Lower lobe of right lung (tissue), 2 donors: ENCODE measurements at regions not wholly inside any gene's neighbourhood (a gene's known extent, or its start where the extent isn't known, plus 50 kb on each side); places are given as distances from the start of the nearest gene placed in this dataset.

Source experiments
- ATAC-seq, 2 donors: fragments of 200-7000 bp; cut with Tn5 transposase; one replicate each; pipeline ENCODE4 v1.9.1; 2020 to 2022; ENCODE audit warnings: mild to moderate bottlenecking in 2 of 2, moderate library complexity in 2 of 2
- DNase-seq: peaks from one replicate; pipeline ENCODE4 v3.0.0-alpha.2; 2020
- H3K27ac ChIP-seq: fragments of 200-600 bp; one replicate; pipeline ENCODE4 v1.8.0; 2022
- H3K27me3 ChIP-seq: fragments of 200-600 bp; one replicate; pipeline ENCODE4 v1.8.0; 2022; ENCODE audit warnings: low read depth
- H3K36me3 ChIP-seq: fragments of 200-600 bp; one replicate; pipeline ENCODE4 v1.8.0; 2022; ENCODE audit warnings: mild to moderate bottlenecking
- H3K4me1 ChIP-seq: fragments of 200-600 bp; one replicate; pipeline ENCODE4 v1.8.0; 2022
- H3K4me3 ChIP-seq: fragments of 200-600 bp; one replicate; pipeline ENCODE4 v1.8.0; 2022; ENCODE audit warnings: mild to moderate bottlenecking
- H3K9me3 ChIP-seq: fragments of 200-600 bp; one replicate; pipeline ENCODE4 v1.8.0; 2022
- intact Hi-C: fragments of 100-400 bp; cut with DNase I; formaldehyde crosslinking; loops from one replicate; pipeline ENCODE4 v1.11.0; 2022
- TF ChIP-seq, protein P1 (sequence below): fragments of 200-600 bp; IDR thresholded peaks from one replicate; pipeline ENCODE4 v1.8.0; 2022; ENCODE audit warnings: antibody characterized with exemption, mild to moderate bottlenecking
- donor health status: DM: no; HTN: yes; CAD: no; lungs with severe emphysema.

DNA sequence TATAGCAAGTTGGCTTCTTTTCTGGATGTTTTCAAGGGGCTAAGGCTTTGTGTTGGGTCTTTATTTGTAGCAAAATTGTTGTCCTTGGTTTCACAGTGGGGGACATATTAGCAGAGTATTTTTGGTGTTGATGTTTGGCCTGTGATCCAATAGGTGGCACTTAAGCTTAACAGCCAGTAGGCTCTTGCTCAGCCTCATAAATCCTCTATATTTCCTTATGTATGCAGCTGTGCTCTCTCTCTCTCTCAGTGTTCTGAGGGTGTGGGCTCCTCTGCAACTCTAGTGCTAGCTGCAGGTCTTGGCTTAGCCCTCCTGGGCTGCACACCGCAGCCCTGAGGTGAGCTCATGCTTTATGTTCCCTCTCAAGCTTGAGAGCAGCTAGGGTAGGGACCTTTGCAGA lies 195.0 kb upstream of the GHR start:
- H3K9me3 ChIP-seq, result no peaks in the 10 kb centered on the region
- no peaks in the 10 kb centered on the region for H3K4me1 ChIP-seq
- intact Hi-C loops, result no loop called here
- H3K27ac ChIP-seq, result no peak overlapping the region
- DNase-seq (no peak), ATAC-seq (no peak)
- H3K27me3 ChIP-seq, result no peaks in the 10 kb centered on the region
- H3K4me3 ChIP-seq, result no peak overlapping the region
- H3K36me3 ChIP-seq, result no peaks in the 10 kb centered on the region
- TF ChIP-seq, protein P1, sequence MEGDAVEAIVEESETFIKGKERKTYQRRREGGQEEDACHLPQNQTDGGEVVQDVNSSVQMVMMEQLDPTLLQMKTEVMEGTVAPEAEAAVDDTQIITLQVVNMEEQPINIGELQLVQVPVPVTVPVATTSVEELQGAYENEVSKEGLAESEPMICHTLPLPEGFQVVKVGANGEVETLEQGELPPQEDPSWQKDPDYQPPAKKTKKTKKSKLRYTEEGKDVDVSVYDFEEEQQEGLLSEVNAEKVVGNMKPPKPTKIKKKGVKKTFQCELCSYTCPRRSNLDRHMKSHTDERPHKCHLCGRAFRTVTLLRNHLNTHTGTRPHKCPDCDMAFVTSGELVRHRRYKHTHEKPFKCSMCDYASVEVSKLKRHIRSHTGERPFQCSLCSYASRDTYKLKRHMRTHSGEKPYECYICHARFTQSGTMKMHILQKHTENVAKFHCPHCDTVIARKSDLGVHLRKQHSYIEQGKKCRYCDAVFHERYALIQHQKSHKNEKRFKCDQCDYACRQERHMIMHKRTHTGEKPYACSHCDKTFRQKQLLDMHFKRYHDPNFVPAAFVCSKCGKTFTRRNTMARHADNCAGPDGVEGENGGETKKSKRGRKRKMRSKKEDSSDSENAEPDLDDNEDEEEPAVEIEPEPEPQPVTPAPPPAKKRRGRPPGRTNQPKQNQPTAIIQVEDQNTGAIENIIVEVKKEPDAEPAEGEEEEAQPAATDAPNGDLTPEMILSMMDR, result no peak

DNA sequence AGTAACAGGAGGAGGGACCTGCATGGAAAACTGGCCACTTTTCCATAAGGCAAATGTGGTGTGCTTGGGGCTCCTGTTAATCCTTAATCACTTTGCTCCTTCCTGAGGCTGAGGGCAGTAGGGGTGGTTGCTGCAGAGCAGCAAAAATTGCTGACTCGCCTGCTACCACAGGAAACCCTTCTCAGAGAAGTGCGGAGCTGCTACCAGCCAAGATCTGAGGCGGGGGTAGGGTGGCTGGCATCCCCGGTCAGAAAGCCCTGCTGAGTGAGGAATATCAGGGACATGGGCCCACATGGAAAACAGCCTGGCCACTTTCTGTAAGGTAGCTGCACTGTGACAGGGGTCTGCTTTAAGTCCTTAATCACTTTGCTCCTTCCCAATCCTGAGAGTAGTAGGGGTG lies 192.4 kb upstream of the GHR start:
- Histone ChIP-seq H3K27me3 (no peaks in the 10 kb centered on the region), H3K4me3 (no peak overlapping the region), H3K4me1 (no peaks in the 10 kb centered on the region), H3K9me3 (no peaks in the 10 kb centered on the region), H3K36me3 (no peaks in the 10 kb centered on the region), H3K27ac (no peak overlapping the region)
- ATAC-seq (no peak), DNase-seq (no peak)
- intact Hi-C loops, result no loop called here
- TF ChIP-seq, protein P1, result no peak

DNA sequence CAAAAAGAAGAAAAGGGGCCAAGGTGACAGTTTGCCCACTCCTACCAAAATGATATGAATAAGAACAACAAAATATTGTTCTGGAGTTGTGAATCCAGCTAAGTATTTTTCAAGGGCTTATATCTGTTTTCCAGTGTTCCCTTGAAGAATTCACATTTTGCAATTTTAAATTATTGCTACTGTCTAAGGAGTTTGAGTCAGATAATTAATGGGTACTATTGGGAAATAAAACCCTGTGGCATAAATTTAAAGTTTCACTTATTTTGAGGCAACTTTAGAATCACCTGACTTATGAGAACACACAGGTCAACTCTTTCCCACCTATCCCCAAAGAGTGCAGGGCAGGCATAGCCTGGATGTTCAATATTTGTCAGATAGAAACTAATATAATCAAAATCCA lies 188.0 kb upstream of the GHR start:
- no peaks in the 10 kb centered on the region for H3K36me3 ChIP-seq
- intact Hi-C loops, result no loop called here
- H3K9me3 ChIP-seq, result no peaks in the 10 kb centered on the region
- no peaks in the 10 kb centered on the region for H3K27me3 ChIP-seq
- no peak for ATAC-seq
- H3K27ac ChIP-seq, result no peak overlapping the region
- TF ChIP-seq, protein P1, result no peak
- no peak overlapping the region for H3K4me3 ChIP-seq
- no peaks in the 10 kb centered on the region for H3K4me1 ChIP-seq
- no peak for DNase-seq

DNA sequence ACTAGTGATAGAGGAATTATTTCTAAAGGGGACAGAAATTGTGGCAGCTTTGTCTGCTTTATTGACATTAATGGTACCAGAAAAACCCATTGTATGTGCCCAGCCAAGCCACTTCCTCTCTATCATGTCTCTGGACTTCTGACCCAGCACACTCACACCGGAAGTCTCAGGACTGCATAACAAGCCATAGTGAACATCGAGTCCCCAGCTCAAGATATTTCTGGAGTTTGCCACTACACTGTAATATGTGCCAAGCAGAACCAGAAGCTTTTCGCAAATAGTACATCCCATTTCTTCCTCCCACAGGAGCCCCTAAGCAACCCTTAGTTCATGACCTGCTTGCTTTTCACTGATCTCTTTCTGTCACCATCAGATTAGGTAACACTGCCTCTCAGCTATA lies 187.4 kb upstream of the GHR start:
- TF ChIP-seq, protein P1, result no peak
- no peaks in the 10 kb centered on the region for H3K4me1 ChIP-seq
- DNase-seq (no peak), ATAC-seq (no peak)
- intact Hi-C loops, result no loop called here
- H3K36me3 ChIP-seq, result no peaks in the 10 kb centered on the region
- H3K9me3 ChIP-seq, result no peaks in the 10 kb centered on the region
- no peaks in the 10 kb centered on the region for H3K27me3 ChIP-seq
- no peak overlapping the region for H3K4me3 ChIP-seq
- H3K27ac ChIP-seq, result no peak overlapping the region

DNA sequence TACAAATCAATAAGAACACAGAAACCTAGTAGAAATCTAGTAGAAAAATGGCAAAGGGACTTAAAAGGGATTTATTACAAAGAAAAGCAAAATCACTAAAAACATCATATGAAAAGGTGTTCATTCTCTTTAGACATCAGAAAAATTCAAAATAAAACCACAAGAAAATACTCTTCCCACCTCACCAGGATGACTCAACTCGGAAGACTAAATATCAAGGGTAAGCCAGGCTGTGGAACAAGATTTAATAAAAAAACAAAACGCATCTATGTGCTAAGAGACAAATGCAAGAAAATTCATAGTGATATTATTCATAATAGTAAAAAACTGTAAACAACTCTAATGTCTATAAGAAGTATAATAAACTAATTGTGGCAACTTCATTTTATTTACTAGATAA lies 181.6 kb upstream of the GHR start:
- Histone ChIP-seq H3K4me1 (no peaks in the 10 kb centered on the region), H3K27me3 (no peaks in the 10 kb centered on the region), H3K9me3 (no peaks in the 10 kb centered on the region), H3K36me3 (no peaks in the 10 kb centered on the region), H3K27ac (no peak overlapping the region), H3K4me3 (no peak overlapping the region)
- DNase-seq, result no peak
- intact Hi-C loops, result no loop called here
- no peak for ATAC-seq
- TF ChIP-seq, protein P1, result no peak

DNA sequence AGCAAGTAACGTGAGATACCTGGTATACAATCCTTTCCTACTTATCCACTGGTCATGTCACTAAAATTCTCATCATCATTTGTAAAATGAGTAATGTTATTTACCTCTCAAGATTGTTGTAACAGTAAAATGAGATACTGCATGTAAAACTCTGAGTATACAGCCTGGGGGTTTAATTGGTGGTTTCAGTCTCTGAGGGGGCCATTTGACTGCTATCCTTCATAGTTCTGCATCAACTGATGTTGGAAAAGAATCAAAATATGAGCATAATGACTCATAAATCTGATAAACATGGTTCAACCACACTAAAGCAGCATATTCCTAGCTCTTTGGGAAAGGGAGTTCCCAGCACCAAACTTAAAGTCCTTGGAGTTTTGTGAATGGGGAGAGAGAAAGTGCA lies 181.0 kb upstream of the GHR start:
- Histone ChIP-seq H3K27me3 (no peaks in the 10 kb centered on the region), H3K36me3 (no peaks in the 10 kb centered on the region), H3K4me3 (no peak overlapping the region), H3K27ac (no peak overlapping the region), H3K9me3 (no peaks in the 10 kb centered on the region), H3K4me1 (no peaks in the 10 kb centered on the region)
- ATAC-seq (no peak), DNase-seq (no peak)
- TF ChIP-seq, protein P1, result no peak
- intact Hi-C loops, result no loop called here
